ENCODE measurements at regions not wholly inside any gene's neighbourhood (a gene's known extent, or its start where the extent isn't known, plus 50 kb on each side); places are given as distances from the start of the nearest gene placed in this dataset.

GRCh38 chr1:223057569-223058093 is 85.4 kb downstream of the TLR5 start:
- Histone ChIP-seq H3K27ac (no peak overlapping the region), H3K27me3 (no peaks in the 10 kb centered on the region), H3K36me3 (no peaks in the 10 kb centered on the region), H3K9me3 (no peaks in the 10 kb centered on the region), H3K4me1 (no peaks in the 10 kb centered on the region), H3K4me3 (no peak overlapping the region)
- no peak for DNase-seq
- no peak for TF ChIP-seq CTCF (IDR thresholded peaks at IDR 0.05)
- ATAC-seq: no peak
- intact Hi-C loops (cut with DNase I): no loop called here

All from upper lobe of right lung (tissue), 1 donor.